Activated CD8-positive, alpha-beta memory T cell treated with anti-CD3 and anti-CD28 coated beads for 48 hours (primary cell): ENCODE measurements at regions not wholly inside any gene's neighbourhood (a gene's known extent, or its start where the extent isn't known, plus 50 kb on each side); places are given as distances from the start of the nearest gene placed in this dataset.

Source experiments
- DNase-seq, 3 experiments: peaks; one replicate each; pipeline ENCODE4 v3.0.0-alpha.2; 2020; ENCODE audit warnings: low read depth in 2 of 3, low spot score in 2 of 3

DNA sequence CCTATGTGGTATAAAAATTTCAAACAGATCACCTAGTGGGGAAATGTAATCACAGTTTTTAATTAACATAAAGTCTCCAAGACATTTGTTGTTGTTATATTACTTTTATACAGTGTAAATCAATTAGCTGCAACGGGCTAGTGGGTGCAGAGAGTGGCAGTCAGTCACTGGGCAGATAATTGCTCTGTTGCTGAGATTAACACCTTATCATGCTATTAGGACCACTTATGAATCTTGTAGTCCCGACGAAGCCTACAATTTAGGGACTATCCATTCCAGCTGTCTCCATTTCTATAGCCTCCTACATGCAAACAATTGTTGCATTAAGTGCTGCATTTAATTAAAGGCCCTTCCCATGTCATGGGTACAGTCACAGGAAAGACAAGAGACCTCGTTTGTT lies 158.9 kb upstream of the PROX1 start:
- DNase-seq, result no peak

DNA sequence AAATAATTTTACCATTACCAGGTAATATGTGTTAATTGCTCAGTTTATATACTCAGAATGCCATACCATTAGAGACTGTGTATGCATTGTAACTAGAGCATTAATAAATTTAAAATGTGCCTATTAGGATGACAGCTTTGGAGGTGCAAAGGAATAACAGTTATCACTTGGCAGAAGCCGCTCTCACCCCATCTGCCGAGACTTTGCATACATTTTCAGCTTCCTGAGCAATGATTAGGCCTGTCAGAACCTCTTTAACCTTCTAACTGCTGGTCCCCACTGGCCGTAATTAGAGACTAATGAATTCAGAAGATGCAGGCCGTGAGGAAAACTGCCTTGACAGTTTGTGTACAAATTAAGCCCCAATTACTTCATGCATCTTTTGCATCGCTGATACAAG lies 158.0 kb upstream of the PROX1 start:
- DNase-seq, result no peak

DNA sequence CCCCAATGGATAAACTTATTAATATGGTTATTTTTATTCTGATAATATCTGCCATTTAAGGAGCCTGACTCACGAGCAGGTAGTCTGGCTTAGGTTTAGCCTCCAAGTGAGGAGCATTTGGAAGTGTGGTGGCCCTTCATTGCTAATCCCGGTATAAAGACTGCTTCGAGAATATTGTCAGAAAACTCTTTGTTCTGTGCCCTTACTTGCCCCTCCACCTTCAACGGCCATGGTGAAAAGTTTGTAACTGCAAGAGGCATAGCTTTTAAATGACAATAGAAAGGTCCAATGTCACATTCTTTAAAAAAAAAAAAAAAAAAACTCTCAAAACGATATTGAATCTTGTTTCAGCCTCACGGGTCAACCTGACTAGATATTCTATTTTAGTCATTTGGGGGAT lies 157.4 kb upstream of the PROX1 start:
- DNase-seq, result no peak

DNA sequence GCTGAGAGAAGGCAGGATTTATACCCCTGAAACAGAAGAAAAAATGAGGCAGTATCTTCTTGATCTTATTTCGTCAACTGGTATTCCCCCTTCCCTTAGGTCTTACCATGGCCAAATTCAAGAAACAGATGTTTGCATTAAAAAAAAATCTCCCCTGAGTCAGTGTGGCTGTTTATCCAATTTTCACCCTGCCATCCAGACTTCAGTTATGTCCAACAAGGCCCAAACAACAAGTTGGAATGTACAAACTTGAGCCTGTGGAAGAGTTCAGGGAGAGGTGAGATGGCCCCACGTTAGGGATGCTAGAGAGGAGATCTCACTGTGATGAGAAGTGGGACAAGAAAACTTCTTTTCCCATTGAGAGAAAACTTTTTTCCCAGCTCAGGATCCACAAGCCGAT lies 147.2 kb upstream of the PROX1 start:
- DNase-seq, result no peak

DNA sequence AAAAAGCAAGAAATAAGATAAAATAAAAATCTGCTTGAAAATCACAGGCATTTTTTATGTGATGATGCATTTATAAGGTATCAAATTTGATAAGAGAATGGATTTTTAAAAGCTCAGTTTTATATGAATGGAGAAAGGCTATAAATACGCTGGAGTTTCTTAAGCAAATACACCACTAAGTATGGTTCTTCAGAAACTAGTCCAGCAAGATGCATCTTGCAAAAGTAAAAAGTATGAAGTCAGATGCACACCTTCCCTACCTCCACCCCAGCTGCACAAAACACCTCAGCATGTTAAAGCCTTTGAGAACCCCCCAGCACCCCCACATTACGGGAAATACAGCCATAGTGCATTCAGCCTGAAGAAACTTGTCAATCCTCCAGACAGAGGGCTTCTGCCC lies 143.1 kb upstream of the PROX1 start:
- DNase-seq, result no peak

DNA sequence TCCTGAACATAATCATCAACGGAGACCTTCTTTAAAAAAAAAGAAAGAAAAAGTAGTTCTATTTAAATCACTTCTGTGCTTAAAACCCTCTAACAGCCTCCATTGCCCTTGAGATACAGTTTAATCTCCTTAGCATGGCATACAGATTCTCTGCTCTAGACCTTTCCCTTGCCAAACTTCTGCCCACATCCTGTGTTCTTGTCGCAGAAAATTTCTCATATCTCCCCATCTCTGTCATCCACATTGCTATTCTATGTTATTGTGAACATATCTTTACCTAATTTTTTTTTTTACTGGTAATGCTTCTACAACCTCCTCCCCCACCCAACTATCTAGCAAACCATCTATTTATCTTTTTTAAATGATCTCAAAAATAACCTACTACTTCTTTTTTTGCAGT lies 135.7 kb upstream of the PROX1 start:
- no peak for DNase-seq

DNA sequence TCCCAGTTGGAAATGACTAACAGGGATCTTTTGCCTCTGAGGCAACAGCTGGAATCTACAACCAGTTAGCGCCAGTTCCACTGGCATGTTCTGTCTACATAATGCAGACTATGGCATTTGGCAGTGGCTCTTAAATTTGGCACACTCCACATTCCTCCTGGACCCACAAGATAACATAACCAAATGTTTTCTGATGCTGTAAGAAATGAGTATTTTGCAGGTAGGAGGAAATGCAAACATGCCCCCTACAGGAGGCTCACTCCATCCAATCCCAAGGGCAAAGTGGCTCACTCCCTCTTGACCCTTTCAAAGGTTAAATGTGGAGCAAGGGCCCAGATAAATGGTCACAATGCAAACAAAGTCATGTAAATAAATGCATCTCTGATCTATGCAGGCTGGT lies 129.2 kb upstream of the PROX1 start:
- DNase-seq, result no peak

DNA sequence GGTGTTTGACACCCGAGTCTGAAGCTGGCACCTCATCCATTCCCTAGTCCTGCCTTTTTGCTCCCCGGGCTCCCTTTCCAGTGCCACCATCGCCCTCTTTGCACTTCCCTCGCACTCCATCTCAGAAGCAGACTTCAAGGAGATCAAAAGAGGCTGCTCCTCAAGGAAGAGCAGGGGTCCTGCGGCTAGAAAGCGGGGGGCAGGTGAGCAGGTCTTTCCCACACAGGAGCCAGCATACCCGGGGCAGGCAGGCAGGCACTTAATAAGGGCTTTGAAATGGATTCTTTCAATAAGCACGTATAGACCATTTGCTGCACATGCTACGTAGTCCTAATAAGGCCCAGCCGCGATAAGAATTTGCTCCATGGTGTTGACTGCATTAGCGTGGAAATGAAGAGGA lies 125.9 kb upstream of the PROX1 start:
- DNase-seq, result no peak

DNA sequence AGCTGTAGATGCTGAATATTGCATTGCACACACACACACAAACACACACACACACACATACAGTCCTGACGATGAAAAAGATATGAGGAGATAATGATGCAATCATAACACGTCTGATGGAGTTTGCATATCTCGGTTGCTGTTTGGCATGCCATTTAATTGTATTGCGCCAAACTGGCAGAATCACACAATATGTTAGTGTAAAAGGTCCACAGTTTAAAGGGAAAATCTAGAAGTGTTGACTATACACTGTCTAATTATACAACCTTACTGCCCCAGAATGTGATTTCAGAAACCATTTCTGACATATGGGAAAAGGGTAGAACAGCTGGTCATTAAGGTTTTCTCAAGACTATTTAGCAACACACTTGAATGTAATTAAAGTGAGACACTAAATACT lies 123.7 kb upstream of the PROX1 start:
- DNase-seq, result no peak

DNA sequence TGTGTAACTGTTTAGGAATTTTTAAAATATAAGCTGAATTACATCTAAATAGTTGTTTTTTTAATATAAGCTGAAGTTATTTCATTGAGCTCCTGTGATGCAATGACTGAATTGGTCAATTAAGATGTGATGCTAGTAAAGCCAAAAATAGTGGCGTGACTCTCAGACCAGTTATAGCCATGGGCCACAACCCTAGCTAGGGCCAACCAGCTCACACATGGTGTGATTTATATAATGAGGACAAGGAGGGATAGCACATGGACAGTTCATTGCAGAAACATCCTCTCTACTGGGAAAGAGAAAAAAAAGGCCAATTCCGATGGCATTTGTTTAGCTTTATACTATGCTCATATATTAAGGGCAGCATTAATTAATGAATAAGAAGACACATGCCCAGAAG lies 119.3 kb upstream of the PROX1 start:
- no peak for DNase-seq

DNA sequence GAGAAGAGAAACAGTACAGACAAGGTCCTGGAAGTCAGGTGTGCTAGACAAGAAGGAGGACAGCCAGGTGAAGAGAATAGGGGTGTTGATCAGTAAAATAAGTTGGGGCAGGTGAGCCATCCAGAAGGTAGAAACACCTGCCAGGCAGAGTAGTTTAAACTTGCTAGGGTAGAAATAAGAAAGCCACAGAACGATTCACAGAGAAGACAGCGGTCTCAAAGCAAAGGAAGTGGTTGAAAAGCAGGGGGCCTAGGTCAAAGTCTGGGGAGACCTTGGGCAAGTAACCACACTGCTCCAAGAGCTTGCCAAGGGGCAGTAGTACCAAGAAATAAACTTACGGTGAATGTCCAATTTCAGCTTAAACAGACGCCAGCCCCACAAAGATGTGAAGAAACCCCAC lies 116.6 kb upstream of the PROX1 start:
- DNase-seq, result no peak

DNA sequence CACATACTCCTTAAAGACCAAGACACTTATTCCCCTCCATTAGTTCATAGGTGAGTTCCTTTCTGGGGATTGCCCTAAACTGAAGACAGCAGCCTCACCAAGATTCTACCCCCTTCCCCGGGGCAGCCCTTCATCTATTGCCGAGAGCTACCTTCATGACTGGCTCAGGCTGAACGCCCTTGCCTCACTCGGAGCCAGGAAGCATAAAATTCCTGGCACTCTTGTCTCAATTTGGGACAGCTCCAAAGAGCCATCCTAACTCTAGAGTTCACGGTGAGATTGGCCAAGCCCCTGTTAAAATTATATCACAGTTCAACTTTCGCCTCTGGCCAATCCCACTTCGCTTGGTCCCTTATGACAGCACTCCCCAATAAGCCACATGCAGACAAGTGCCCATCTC lies 113.0 kb upstream of the PROX1 start:
- DNase-seq, result no peak

DNA sequence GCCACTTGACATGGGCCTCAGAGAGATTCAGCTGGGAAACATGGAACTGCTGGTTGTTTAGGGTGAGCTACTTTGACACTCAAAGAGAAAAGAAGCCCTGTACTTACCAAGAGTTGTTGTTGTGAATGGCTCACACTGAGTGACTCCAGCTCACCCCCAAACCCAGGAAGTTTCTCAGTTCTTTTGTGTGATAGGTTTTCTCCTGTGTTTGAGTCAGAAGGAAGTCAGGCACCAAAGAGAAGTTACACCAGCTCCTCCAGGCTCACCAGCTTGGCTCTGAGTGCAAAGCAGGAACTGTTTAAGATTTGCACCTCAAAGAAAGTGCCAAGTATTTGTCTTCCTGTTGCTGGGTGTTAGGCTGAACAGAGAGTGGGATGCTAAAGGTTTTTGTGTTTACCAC lies 111.2 kb upstream of the PROX1 start:
- DNase-seq, result no peak

DNA sequence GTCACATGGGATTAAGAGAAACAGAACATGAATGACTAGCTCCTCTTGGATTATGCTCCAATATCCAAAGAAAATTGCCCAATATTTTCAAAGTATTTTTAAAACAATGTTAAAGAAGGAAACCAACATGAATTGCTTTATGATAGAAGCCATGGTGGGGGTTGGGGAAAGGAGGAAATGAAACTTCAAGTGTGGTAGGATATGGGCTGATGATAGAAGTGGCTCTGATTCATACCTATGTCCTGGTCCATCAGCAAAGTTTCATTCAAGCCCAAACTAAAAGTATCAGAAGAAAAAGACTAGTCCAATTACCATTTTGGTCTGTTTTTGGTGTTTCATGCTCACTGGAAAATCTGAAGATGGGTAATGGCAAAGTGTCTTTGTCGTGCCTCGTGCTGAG lies 104.2 kb upstream of the PROX1 start:
- DNase-seq, result no peak

DNA sequence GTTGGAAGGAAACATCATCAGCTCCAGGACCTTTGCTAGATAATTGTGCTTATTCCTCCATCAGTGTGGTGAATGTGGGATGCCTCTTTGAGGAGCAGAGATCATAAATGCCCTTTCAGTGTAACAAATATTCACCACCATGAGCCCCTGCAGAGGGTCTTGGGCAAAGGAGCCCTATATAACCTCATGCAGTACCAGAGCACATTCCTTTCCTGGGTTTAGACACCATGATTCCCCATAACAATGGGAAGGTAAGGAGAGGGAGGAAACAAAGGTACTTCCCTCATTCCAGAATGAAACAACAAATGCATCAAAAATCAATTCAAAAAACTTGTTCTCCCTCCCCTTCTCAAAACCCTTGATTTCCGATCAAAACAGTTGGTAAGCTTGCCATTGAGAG lies 103.4 kb upstream of the PROX1 start:
- DNase-seq, result no peak

DNA sequence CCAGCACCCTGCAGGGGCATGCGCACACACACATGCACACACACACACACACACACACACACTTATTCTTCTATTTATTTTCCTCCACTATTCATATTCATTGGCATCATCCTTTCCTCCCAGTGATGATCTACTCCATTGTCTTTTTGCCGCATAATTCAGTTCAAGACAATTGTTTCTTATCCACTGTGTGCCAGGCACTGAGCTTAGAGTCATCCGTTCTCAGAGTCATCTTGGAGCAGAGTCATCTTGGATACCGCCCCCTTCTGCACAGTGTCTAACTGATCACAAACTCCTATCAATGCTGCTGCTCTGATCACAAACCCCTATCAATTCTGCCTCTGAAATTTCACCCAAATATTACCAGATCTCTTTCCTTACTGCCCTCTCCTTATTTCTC lies 102.8 kb upstream of the PROX1 start:
- DNase-seq, result no peak

DNA sequence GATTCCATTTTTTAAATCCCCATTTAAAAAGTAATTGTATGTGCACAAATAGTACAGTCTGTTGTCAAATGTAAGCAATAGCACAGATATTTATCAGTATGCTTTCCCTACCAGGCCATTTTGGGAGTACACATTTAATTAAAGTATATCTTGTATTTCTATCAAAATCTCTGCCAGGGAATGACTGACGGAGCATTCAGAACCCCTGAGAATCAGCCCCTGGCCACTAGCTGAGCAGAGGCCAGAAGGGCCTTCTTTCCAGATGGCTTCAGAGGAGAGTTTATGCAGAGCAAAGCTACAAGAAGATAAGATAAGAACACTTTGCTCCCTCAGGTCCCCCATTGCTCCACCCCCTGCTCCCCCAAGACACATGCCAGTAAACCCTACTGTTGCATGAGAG lies 99.9 kb upstream of the PROX1 start:
- DNase-seq, result no peak

DNA sequence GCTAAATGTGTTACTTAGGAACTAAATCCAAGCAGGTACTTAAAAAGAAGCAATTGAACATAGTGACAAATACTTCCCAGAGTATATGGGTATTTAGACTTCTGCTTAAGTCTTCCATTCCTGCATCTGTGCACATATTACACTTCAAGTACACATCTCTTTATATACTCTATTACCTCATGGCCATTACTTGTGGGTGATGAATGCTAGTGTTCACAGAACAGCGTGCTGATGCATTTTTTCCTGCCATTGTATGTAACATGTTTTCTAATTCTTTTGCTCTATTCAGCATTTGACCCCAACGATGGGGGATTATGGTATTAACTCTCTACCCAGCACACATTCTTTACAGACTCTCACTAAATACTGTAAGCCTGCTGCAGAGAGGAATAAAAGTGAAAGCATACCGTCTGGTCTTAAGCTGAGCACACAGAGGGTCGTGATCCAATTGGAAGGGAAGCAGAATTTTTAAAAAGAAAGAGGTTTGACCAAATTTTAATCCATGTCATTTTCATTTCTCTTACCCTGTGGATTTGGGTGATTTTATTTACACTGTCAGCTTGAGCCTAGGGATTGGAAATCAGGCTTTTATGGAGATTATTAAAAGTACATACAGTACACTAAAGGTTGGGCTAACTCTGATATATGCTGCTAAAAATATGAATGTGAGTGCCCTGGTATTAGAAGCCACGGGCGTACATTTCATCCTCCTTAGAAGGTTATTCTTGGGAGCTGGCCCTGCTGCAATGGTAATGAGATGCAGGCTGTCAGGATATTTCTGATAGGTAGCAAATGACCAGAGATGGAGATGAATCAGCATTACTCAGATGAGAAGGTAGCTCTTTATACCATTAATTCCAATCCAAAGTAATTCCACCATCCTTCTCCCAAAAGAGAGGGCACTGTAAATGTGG lies 95.5 kb upstream of the PROX1 start:
- DNase-seq, result no peak

DNA sequence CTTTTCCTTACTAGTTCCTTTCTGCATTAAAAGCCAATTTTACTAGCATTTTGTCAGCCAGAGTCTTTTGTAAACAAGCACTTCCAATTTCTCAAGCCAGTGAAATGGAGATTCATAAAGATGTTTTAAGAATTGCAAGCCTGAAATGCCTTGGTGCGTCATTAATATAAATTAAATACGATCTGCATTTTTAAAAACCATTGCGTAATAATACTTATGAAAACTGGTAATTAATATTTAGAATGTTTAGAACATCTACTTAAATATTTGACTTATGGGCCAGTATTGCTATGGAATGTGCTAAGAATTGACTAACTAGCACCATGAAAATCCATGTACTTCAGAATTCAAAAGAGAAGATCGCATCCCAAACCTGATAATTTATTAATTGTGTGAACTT lies 89.1 kb upstream of the PROX1 start:
- DNase-seq, result no peak

DNA sequence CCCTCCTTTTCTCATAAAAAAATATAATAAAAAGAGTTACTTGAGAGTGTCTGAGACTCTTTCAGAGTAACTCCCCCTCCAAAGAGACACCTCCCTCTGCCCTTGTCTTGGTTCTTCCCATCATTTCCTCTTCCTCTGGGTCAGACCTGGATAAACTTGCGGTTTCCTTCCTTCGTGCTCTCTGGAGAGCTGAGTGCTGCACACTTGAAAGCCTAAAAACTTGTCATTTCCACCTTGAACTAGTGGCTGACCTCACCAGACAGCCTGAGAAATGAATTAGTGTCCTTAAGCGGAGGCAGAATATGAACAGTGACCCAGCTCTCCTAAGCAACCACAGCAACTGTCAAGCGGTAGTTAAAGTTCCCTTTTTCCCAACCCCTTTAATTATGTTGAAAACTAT lies 88.4 kb upstream of the PROX1 start:
- no peak for DNase-seq

DNA sequence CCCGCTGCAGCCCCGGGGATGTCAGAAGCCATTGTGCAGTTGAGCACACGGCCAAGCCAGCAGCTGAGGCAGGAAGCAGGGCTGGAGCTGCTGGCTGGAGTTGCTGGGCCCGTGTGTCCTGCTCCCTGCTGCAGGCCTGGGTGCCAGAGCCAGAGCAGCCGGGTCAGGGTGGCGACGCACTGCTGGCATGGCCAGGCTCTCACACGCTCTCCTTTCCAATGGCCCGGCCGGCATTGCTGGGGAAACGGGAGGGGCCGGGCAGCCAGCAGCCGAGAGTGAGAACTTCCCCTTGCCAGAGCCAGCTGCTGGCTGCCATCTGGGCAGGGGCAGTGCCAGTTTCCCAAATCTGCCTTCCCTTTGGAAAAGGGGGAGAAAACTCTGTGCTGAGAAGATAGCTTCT lies 82.4 kb upstream of the PROX1 start:
- DNase-seq, result no peak

DNA sequence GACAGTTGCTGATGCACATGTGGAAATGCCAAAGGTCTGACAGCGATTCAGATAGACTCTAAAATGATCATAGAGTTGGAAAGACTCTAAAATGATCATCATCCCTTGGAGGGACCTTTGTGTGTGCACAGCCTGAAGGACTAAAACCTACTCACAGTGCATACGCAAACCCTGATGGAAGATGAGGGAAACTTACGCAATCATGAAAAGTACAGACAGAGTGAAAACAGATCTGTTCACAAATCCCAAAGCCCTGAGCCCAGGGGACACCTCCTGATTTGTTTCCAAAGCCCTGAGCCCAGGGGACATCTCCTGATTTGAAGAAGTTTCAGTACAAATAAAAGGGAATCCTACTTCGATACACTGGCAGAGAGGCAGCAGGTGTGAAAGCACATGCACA lies 79.3 kb upstream of the PROX1 start:
- DNase-seq, result no peak

DNA sequence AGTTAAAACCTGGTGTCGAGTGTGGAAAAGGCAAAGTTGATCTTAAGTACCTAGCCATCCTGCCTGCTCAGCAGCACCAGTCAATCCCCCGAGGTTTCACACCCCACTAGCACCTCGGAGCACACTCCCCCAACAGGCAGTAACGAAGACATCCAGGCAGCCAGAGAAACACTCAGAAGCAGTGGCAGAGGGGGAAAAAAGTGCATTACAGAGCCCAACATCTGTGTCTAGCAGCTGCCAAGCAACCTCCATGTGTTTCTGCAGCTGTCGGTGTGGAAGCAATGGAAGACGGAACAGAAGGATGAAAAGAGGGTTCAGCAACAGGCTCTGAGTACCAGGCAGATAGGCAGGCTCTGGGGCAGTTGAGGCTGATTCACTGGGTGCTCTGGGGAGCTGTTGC lies 73.4 kb upstream of the PROX1 start:
- DNase-seq, result no peak
